GM12873 (cell line): ENCODE measurements at regions not wholly inside any gene's neighbourhood (a gene's known extent, or its start where the extent isn't known, plus 50 kb on each side); places are given as distances from the start of the nearest gene placed in this dataset.

Experiments used
- TF ChIP-seq, protein P1 (sequence below): IDR thresholded peaks from 2 replicates; pipeline ENCODE4 v1.5.1; 2012; ENCODE audit warnings: low read depth, mild to moderate bottlenecking, moderate library complexity, low read length, control low read depth; ENCODE audit not compliant: insufficient read depth; ENCODE audit errors: missing control alignments

DNA sequence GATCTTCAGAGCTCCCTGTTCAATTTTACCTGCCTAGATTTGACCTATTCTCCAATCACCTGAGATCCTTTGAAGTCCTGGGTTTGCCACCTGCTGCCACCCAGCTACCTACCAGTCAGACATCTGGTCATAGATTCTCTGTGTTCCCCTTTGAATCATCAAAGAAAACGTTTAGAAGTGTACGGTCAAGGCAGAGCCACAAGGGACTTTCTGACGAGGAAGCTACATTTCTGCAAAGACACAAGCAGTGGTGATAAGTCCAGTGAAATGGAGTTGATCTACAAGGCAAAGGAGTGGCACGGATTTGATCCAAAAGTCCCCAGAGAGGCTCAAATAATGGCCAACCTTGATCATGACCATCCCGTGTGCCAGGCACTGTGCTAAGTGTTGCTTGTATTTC is 549.9 kb downstream of the MIAT start:
- TF ChIP-seq, protein P1, sequence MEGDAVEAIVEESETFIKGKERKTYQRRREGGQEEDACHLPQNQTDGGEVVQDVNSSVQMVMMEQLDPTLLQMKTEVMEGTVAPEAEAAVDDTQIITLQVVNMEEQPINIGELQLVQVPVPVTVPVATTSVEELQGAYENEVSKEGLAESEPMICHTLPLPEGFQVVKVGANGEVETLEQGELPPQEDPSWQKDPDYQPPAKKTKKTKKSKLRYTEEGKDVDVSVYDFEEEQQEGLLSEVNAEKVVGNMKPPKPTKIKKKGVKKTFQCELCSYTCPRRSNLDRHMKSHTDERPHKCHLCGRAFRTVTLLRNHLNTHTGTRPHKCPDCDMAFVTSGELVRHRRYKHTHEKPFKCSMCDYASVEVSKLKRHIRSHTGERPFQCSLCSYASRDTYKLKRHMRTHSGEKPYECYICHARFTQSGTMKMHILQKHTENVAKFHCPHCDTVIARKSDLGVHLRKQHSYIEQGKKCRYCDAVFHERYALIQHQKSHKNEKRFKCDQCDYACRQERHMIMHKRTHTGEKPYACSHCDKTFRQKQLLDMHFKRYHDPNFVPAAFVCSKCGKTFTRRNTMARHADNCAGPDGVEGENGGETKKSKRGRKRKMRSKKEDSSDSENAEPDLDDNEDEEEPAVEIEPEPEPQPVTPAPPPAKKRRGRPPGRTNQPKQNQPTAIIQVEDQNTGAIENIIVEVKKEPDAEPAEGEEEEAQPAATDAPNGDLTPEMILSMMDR = no peak

DNA sequence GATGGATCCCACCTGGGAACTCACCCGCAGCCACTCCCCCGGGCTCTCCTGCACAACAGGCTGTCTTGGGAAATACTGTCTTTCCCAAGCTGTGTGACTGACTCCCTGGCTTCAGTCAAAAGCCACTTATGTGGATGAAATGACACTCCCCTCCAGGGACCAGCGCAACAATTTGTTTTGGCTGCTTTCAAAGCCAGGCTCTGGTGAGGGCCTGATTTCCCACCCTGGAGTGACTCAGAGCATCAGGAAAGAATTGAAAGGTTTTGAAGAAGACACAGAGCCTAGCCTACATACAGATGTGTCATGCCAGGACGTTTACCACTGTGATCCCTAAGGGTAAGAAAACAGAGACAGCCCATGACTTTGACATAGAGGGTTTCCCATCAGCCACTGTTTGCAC is 550.5 kb downstream of the MIAT start:
- TF ChIP-seq, protein P1 = no peak

DNA sequence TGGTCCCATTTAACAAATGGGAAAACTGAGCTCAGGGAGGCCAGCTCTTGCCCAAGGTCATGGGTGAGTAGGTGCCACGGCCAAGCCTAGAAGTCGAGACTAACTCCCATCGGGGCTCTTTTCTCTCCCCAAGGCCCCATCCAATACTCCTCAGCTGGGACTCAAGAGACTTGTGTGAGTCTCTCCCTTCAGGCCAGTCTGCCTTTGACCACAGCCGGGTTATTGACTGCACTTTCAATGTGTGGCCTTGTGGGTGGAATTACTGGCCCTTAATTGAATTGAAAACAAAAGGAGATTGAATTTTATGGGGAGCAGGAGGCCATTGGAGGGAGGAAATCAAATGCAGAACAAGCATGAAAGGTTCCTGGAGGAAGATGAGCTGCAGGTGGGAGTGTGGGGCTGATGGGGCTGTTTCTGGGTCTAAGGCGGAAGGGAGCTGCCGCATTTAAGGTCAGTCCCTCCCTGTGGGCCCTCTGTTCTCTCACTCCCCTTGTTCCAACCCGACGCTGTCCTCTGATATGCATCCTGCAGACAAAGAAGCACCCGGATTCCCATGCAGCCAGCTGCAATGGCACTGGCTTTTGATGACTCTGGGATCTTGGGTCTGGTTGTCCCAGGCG is 552.8 kb downstream of the MIAT start:
- TF ChIP-seq, protein P1 = no peak

DNA sequence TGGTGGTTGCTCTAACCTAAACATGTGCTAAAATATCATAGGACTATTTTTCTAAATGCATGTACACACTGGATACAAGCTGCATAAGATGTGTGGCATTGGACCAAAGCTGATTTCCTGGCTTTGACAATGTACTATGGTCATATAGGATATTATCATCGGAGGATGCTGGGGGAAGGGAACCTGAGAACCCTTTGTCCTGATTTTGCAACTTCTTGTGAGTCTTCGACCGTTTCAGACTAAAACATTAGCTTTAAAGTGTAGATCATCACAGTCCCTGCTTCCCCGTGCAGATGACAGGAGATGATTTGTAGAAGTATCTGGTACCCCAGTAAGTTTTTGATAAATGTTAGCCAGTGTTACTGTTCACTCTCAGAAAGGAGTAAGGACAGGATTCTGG is 554.7 kb downstream of the MIAT start:
- TF ChIP-seq, protein P1 = no peak

DNA sequence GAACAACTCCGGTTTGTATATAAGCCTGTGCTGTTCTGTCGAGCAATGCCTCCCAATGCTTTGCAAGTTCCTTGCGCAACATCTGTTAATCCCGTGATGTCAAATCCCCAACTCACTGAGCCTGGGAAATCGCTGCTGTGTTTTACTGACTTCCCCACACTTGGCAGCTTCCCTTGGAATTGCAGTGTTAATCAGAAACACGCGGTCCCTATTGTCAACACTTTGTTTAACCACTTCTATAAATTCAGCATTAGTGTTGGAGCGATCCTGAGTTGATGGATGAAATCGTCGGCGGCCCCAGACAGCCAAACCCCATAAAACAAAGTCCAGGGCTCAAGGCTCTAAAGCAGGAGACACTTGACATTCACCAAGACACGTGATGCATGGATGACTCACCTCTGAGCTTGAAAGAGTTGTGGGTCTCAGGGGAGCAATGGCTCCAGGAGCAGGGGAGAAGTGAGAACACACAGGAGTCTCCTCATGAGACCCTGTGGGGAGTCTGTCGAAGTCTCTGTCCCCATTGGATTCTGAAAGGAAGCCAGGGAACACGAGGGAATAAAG is 555.3 kb downstream of the MIAT start:
- TF ChIP-seq, protein P1 = no peak

DNA sequence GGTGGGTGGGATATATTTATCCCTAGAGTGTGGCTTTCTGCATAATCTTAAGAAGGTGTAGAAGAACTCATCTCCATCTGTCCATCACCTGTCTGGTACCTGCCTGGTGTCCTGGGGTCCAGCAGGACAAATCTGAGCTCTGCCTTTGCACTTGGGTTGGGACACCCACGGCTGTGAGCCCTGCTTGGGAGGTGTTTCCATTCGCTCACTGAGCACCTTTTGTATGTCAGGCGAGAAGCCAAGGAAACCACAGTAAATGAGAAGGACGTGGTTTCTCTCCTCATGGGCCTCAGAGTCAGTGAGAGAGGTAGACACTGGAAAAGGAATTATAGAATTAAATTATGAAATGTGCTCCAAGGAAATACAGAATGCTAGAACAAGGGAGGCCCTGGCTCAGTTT is 555.9 kb downstream of the MIAT start:
- TF ChIP-seq, protein P1 = no peak

DNA sequence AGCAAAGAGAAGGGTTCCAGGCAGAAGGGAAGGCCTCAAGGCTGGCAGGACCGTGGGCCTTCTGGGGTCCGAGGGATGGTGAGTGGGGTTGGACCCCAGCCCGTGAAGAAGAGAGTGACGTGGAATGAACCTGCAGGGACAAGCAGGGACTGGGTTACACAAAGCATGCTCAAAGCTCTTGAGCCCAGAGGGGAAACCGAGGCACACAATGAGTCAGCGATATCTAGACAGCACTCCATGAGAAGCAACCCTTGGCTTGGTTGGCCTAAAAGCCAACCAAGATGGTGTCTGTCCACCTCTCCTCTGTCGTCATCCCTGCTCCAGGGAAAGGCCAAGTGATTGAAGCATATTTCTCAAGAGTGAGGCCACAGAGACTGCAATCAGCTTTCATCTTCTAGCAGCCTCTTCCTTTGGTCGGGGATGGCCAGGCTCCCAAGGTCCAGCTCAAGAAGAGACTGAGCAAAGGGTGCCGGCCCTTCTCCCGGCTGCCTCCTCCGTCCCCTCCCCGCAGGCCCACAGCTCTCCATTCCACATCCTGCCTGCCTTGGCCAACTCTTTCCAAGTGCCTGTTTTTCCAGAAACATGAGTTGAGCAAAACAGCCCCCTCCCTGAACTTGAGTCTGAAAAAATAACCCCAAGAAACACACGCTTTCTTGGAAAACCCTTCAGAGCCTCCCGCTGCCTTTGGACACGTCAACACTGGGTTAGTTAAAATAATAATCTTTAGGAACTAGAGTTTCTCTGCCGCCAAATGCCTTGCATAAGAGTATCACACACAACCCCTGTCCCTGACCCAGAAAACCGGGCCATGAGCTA is 556.6 kb downstream of the MIAT start:
- TF ChIP-seq, protein P1 = no peak
